HG03103 (cell line): ENCODE measurements at regions not wholly inside any gene's neighbourhood (a gene's known extent, or its start where the extent isn't known, plus 50 kb on each side); places are given as distances from the start of the nearest gene placed in this dataset.

Experiments used
- ATAC-seq: cut with Tn5 transposase; IDR thresholded peaks from one replicate; pipeline ENCODE4 v1.9.1; 2021; ENCODE audit warnings: low read depth; ENCODE audit not compliant: unreplicated experiment

GRCh38 chr4:11002961-11003360, 318.4 kb upstream of the CLNK start:
- no peak for ATAC-seq

DNA sequence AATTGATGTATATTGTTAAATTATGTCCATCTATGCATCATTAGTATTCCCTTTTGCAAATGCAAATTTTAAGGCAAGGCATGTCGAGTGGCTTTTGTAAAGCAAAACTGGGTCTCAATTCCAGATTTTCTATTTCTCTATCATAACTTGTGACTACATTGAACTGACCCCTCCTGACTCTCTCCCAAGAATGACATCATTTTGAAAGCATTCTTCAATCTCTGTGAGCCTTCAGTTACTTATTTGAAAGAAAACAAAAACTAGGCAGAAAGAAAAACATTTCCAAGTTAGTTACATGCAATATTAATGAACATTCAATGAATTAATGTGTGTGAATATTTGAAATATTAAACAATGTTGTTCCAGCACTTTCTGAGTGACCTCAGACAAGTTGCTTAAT, 314.3 kb upstream of the CLNK start:
- no peak for ATAC-seq

DNA sequence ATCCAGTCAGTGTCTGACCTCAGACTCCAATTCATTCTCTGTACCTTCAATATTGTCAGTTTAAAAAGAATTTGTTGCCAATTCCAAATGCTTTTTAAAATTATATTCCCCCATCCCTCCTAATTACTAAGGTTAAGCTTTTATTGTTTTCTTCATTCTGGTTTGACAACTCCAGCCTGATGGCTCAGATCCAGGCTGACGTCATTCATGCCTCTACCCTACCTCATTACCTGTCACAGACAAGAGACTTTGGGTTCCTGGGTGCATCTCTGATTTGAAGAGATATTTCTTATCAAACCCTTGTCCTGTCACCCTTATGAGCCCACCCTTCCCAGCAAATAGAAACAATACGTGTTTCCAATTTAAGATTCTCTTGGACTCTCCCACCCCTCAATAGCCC, 300.2 kb upstream of the CLNK start:
- no peak for ATAC-seq

DNA sequence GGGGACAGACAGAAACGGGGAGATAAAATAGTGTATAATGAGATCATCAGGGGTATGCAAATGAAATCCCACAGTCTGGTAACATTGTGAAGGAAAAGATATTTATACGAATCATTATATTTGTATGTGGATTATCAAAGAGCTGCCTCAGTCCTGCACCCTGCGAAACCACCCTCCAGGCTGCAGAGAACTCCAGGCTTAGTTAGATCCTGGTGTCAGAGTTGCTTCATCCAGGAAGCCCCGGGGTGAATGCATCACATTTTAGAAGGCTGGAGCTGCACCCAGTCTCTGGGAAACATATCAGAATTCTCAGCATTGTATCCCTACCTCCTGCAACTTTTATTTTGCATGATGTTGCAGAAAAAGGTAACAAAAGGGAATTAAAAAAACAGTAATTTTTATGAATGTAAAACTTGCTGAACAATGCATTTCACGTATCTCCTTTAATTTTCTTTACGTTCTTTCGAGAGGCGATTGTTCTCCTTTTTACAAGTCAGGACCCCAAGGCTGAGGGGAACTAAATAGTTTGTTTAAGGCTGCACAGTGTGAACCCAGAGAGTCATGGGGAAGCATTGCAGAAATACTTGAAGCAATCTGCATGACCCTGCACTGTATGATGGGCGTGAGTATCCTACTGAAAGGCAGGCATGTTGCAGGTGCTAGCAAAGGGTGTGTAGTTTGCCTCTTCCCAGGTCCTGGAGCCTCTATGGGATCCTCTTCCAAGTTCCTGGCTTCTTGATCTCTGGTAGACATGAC, 299.5 kb upstream of the CLNK start:
- no peak for ATAC-seq

- no peak for ATAC-seq
Observed at GRCh38 chr4:10983268-10983667, 298.7 kb upstream of the CLNK start.

DNA sequence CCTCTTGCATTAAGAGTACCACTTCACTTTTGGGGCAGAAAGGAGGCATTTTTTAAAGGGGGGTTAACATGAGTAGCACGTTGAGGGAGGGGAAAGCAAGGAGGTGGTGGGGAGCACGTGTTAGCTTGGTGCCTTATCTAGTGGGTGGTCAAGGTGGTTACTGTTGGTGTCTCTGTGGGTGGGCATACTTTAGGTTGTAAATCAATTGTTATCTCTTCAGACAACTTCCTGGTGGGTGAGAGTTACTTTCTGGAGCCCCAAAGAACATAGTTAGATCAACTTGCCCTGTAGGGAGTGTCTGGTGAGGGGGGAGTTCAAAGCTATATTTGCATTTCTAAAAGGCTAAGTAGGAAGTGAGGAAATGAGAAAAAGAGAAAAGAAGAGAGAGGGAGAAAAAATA, 297.7 kb upstream of the CLNK start:
- no peak for ATAC-seq

DNA sequence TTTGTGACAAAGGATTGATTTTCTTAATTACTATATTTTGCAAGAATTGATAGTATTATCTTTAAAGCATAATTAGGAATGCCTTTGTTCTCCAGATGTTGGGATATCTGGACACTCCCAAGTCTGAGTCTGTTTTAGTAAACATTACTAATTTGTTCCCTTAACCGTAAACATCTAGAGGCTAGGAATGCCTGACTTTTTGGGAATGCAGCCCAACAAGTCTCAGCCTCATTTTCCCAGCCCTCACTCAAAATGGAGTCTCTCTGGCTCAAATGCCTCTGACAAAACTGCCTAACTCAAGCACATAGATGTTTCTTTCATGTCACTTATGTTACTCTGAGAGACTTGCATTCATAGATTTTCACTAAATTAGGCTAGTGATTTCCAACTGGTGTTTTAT, 297.0 kb upstream of the CLNK start:
- ATAC-seq: no peak

DNA sequence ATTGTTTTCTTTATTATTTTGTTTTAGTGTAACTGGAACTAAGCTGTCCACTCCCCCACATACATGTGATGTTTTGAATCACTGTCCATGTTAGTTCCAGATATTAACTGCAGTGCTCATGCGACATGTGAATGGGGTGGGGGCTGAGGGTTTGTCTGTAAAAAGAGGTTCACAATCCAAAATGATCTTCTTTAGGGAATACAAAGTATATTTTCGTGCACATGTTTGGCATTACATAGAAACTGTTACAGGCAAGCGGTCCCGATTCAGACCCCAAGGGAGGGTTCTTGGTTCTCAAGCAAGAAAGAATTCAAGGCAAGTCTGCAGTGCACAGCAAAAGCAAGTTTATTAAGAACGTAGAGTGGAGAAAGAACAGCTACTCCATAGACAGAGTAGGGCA, 296.5 kb upstream of the CLNK start:
- ATAC-seq: no peak

DNA sequence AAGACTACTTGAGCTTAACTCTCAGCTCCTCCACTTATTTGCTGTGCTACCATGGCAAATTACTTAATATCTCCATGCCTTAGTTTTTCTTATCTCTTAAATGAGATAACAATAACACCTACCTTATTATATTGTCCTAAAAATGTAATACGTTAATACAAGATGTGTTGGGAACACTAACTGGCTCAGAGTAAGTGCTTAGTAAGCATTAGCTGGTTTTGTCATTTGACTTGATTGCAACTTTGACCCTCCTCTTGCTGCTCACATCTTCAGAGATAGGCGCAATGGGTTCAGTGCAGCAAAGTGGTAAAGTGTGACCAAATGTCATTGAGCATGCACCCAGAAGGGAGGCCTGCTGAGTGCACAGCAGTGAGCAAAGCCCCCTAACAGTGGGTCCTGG, 294.5 kb upstream of the CLNK start:
- ATAC-seq: no peak

DNA sequence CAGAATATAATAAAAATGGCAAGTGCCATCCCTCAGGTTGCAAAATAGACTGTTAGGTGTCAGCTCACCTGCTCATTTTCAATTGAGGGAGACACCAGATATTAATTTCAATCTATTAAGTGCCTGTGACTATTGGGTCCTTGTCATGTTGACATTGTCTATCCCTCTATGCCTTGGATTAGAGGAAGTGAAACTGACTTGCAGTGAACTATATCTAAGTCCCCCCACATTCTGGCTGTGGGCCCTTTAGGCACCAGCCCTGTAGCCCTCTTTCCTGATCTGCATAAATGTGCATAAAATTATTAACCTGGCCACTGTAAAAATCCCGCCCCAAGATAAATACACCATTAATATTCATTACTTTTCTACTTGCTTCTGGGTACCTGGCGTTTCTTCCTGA, 293.0 kb upstream of the CLNK start:
- peak; percentile 98 for ATAC-seq

DNA sequence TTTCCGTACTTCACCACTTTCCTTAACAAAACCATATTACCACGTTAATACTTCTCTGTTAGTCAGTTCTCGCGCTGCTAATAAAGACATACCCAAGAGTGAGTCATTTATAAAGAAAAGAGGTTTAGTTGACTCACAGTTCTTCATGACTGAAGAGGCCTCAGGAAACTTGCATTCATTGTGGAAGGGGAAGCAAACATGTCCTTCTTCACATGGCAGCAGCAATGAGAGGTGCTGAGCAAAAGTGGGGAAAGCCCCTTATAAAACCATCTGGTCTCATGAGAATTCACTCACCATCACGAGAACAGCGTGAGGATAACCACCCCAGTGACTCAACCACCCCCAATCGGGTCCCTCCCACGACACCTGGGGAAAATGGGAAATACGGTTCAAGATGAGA, 289.8 kb upstream of the CLNK start:
- ATAC-seq: no peak

GRCh38 chr4:10973686-10974085, 289.1 kb upstream of the CLNK start:
- no peak for ATAC-seq

GRCh38 chr4:10971800-10972401, 287.3 kb upstream of the CLNK start:
- ATAC-seq: no peak

DNA sequence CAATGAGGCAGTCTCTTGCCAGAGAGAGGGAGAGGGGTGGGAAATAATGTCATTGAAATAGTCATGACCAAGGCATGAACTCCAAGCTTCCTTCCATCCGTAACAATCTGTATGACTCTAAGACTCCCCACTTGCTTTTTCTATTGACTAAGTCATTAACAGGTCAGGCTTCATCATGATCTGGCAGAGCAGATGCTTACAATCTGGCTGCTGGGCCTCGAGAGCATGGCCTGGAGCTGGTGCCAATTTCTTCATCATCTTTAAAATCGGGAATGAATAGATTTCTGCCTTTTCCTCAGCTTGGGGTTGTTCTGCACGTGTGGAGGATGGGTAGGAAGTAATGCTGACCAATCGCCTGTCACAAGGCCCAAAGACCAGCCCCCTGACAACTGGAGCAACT, 280.6 kb upstream of the CLNK start:
- ATAC-seq: no peak

- no peak for ATAC-seq
Observed at GRCh38 chr4:10963958-10964703, 279.6 kb upstream of the CLNK start.

DNA sequence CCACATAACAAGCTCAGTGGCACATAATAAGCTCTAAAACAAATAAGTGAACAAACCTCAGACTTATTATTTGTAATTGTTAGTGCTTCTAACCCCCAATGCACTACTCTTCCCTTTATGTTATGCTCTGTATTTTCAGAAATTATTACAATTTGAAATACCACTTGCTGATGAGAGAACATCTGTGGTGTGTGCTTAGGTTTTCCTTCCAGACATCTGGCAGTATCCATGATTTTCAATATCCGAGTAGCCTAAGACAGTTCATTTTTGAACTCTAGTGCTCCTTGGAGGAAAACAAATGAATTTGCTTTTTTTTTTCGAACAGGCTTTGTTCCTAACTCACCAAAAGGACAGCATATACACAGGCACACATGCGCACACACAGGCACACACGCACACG, 278.7 kb upstream of the CLNK start:
- ATAC-seq: no peak

DNA sequence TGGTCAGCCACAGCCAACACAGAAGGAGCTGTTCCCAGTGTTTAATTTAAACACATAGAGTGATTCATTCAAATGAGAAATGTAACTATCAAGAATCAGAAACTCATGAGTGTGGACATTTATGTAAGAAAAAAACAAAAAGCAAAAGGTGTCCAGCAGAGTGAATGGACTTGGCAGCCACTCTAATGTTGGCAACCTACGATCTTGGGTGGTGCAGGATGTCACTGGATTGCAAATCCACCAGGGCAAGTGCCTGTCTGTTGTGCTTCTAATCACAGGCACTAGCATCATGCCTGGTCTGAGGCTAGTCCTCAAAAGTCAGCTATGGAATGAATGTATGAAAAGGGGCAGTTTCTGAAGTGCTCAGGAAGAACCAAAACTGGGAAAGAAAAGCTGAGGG, 277.7 kb upstream of the CLNK start:
- ATAC-seq: no peak

GRCh38 chr4:10960389-10960788, 275.8 kb upstream of the CLNK start:
- no peak for ATAC-seq

GRCh38 chr4:10959586-10959985, 275.0 kb upstream of the CLNK start:
- no peak for ATAC-seq

- ATAC-seq: no peak
Observed at GRCh38 chr4:10958226-10958856, 273.8 kb upstream of the CLNK start.

GRCh38 chr4:10951306-10951705, 266.7 kb upstream of the CLNK start:
- no peak for ATAC-seq
